Central memory CD8-positive, alpha-beta T cell (primary cell): ENCODE measurements at regions not wholly inside any gene's neighbourhood (a gene's known extent, or its start where the extent isn't known, plus 50 kb on each side); places are given as distances from the start of the nearest gene placed in this dataset.
"Not testable (repeated sequence)": the region's sequence is repeated elsewhere in the genome, so short reads cannot be mapped to it uniquely, and the experiment has no call there.

Experiments used
- ATAC-seq: fragments of 150-1000 bp; cut with Tn5 transposase; replicated peaks from 2 replicates; pipeline ENCODE4 v1.10.0; 2022; ENCODE audit warnings: mild to moderate bottlenecking, moderate FRiP score, moderate number of reproducible peaks; ENCODE audit not compliant: poor library complexity, severe bottlenecking; ENCODE audit errors: extremely low read depth
- DNase-seq, 2 donors: peaks; one replicate each; pipeline ENCODE4 v3.0.0; 2021; ENCODE audit warnings: low spot score in 2 of 2
- H3K27ac Mint-ChIP-seq: one replicate; pipeline ENCODE4 v1.8.0; 2022; ENCODE audit warnings: low read depth, mild to moderate bottlenecking, moderate library complexity, mixed read lengths
- H3K27me3 Mint-ChIP-seq: one replicate; pipeline ENCODE4 v1.8.0; 2022; ENCODE audit warnings: mixed read lengths
- H3K36me3 Mint-ChIP-seq: one replicate; pipeline ENCODE4 v1.8.0; 2022; ENCODE audit warnings: mild to moderate bottlenecking, moderate library complexity, mixed read lengths; ENCODE audit not compliant: insufficient read depth
- H3K4me1 Mint-ChIP-seq: one replicate; pipeline ENCODE4 v1.8.0; 2022; ENCODE audit warnings: mixed read lengths
- H3K4me3 Mint-ChIP-seq: one replicate; pipeline ENCODE4 v1.8.0; 2022; ENCODE audit warnings: mild to moderate bottlenecking, moderate library complexity, mixed read lengths
- H3K9me3 Mint-ChIP-seq: one replicate; pipeline ENCODE4 v1.8.0; 2022; ENCODE audit warnings: mixed read lengths

- no peaks in the 10 kb centered on the region for H3K4me1 Mint-ChIP-seq
- H3K36me3 Mint-ChIP-seq = no peaks in the 10 kb centered on the region
- H3K4me3 Mint-ChIP-seq = no peak overlapping the region
- ATAC-seq = no peak
- DNase-seq = no peak
- peaks cover 19% of the 10 kb centered on the region for H3K9me3 Mint-ChIP-seq
- H3K27ac Mint-ChIP-seq = no peak overlapping the region
- no peaks in the 10 kb centered on the region for H3K27me3 Mint-ChIP-seq
These were observed 1028.5 kb downstream of the NR2F1-AS1 start for GRCh38 chr5:92552206-92553160.

- ATAC-seq = no peak
- Mint-ChIP-seq H3K4me1 (no peaks in the 10 kb centered on the region), H3K27ac (no peak overlapping the region), H3K9me3 (peaks cover 17% of the 10 kb centered on the region), H3K36me3 (no peaks in the 10 kb centered on the region), H3K27me3 (no peaks in the 10 kb centered on the region), H3K4me3 (no peak overlapping the region)
- DNase-seq = no peak
These were observed 1032.7 kb downstream of the NR2F1-AS1 start for GRCh38 chr5:92548346-92548745.

- Mint-ChIP-seq H3K4me1 (no peaks in the 10 kb centered on the region), H3K36me3 (no peaks in the 10 kb centered on the region), H3K4me3 (no peak overlapping the region), H3K27ac (no peak overlapping the region), H3K27me3 (no peaks in the 10 kb centered on the region), H3K9me3 (peaks cover 12% of the 10 kb centered on the region)
- ATAC-seq (no peak), DNase-seq (no peak)
These were observed 1036.4 kb downstream of the NR2F1-AS1 start for GRCh38 chr5:92544596-92544995.

GRCh38 chr5:92544036-92544435, 1037.0 kb downstream of the NR2F1-AS1 start:
- no peaks in the 10 kb centered on the region for H3K27me3 Mint-ChIP-seq
- ATAC-seq = no peak

GRCh38 chr5:92543201-92543600, 1037.8 kb downstream of the NR2F1-AS1 start:
- H3K4me1 Mint-ChIP-seq = no peaks in the 10 kb centered on the region
- H3K27ac Mint-ChIP-seq = no peak overlapping the region
- ATAC-seq (no peak), DNase-seq (no peak)
- H3K4me3 Mint-ChIP-seq = no peak overlapping the region
- no peaks in the 10 kb centered on the region for H3K27me3 Mint-ChIP-seq
- peaks cover 6% of the 10 kb centered on the region for H3K9me3 Mint-ChIP-seq
- no peaks in the 10 kb centered on the region for H3K36me3 Mint-ChIP-seq

More at GRCh38 chr5:92544036-92544435, 1037.0 kb downstream of the NR2F1-AS1 start:
- Mint-ChIP-seq H3K27ac (no peak overlapping the region), H3K36me3 (no peaks in the 10 kb centered on the region), H3K4me1 (no peaks in the 10 kb centered on the region), H3K4me3 (no peak overlapping the region), H3K9me3 (peaks cover 7% of the 10 kb centered on the region)
- no peak for DNase-seq

- H3K36me3 Mint-ChIP-seq, DNase-seq, H3K27me3 Mint-ChIP-seq, H3K27ac Mint-ChIP-seq, H3K4me1 Mint-ChIP-seq, H3K9me3 Mint-ChIP-seq, ATAC-seq, H3K4me3 Mint-ChIP-seq: not testable (repeated sequence)
These were observed 1039.0 kb downstream of the NR2F1-AS1 start for GRCh38 chr5:92542017-92542416.

GRCh38 chr5:92527311-92528078, 1053.5 kb downstream of the NR2F1-AS1 start:
- ATAC-seq = no peak
- Mint-ChIP-seq H3K4me1 (no peaks in the 10 kb centered on the region), H3K36me3 (no peaks in the 10 kb centered on the region), H3K27me3 (no peaks in the 10 kb centered on the region), H3K27ac (no peak overlapping the region), H3K9me3 (peaks cover 25% of the 10 kb centered on the region), H3K4me3 (no peak overlapping the region)
- DNase-seq = no peak

- no peak overlapping the region for H3K27ac Mint-ChIP-seq
- no peaks in the 10 kb centered on the region for H3K27me3 Mint-ChIP-seq
- no peaks in the 10 kb centered on the region for H3K4me1 Mint-ChIP-seq
- ATAC-seq (no peak), DNase-seq (no peak)
- no peaks in the 10 kb centered on the region for H3K36me3 Mint-ChIP-seq
- H3K4me3 Mint-ChIP-seq = no peak overlapping the region
- peaks cover 22% of the 10 kb centered on the region for H3K9me3 Mint-ChIP-seq
These were observed 1055.9 kb downstream of the NR2F1-AS1 start for GRCh38 chr5:92525131-92525530.

GRCh38 chr5:92519811-92520632, 1061.0 kb downstream of the NR2F1-AS1 start:
- no peak for ATAC-seq
- Mint-ChIP-seq H3K27ac (no peak overlapping the region), H3K4me1 (no peaks in the 10 kb centered on the region)

GRCh38 chr5:92518318-92518904, 1062.6 kb downstream of the NR2F1-AS1 start:
- ATAC-seq (no peak), DNase-seq (no peak)
- Mint-ChIP-seq H3K27me3 (no peaks in the 10 kb centered on the region), H3K27ac (no peak overlapping the region), H3K4me1 (no peaks in the 10 kb centered on the region), H3K4me3 (no peak overlapping the region), H3K36me3 (no peaks in the 10 kb centered on the region), H3K9me3 (peaks cover 20% of the 10 kb centered on the region)

More at GRCh38 chr5:92519811-92520632, 1061.0 kb downstream of the NR2F1-AS1 start:
- H3K27me3 Mint-ChIP-seq = no peaks in the 10 kb centered on the region
- H3K36me3 Mint-ChIP-seq = no peaks in the 10 kb centered on the region
- DNase-seq = no peak
- H3K4me3 Mint-ChIP-seq = no peak overlapping the region
- H3K9me3 Mint-ChIP-seq = peaks cover 20% of the 10 kb centered on the region

GRCh38 chr5:92514896-92515295, 1066.1 kb downstream of the NR2F1-AS1 start:
- Mint-ChIP-seq H3K27ac (no peak overlapping the region), H3K27me3 (no peaks in the 10 kb centered on the region), H3K36me3 (no peaks in the 10 kb centered on the region), H3K9me3 (peaks cover 23% of the 10 kb centered on the region), H3K4me1 (no peaks in the 10 kb centered on the region), H3K4me3 (no peak overlapping the region)
- DNase-seq (no peak), ATAC-seq (no peak)

GRCh38 chr5:92513067-92513466, 1068.0 kb downstream of the NR2F1-AS1 start:
- H3K27me3 Mint-ChIP-seq = no peaks in the 10 kb centered on the region
- H3K4me3 Mint-ChIP-seq = no peak overlapping the region
- DNase-seq (no peak), ATAC-seq (no peak)
- H3K27ac Mint-ChIP-seq = no peak overlapping the region
- peaks cover 22% of the 10 kb centered on the region for H3K9me3 Mint-ChIP-seq
- no peaks in the 10 kb centered on the region for H3K4me1 Mint-ChIP-seq
- no peaks in the 10 kb centered on the region for H3K36me3 Mint-ChIP-seq
